Coronary artery (tissue), 2 donors: ENCODE measurements at regions not wholly inside any gene's neighbourhood (a gene's known extent, or its start where the extent isn't known, plus 50 kb on each side); places are given as distances from the start of the nearest gene placed in this dataset.

Source experiments
- DNase-seq: peaks from one replicate; pipeline ENCODE4 v3.0.0-alpha.2; 2017; ENCODE audit warnings: low spot score
- H3K27ac ChIP-seq, 2 donors: fragments of 200-600 bp; sonication (generic); one replicate each; pipeline ENCODE4 v1.5.1; 2016 to 2019
- H3K4me3 ChIP-seq: fragments of 200-600 bp; sonication (generic); 2 replicates; pipeline ENCODE4 v1.5.1; 2016; ENCODE audit warnings: mild to moderate bottlenecking, moderate library complexity
- TF ChIP-seq, protein P1 (sequence below): fragments of 200-600 bp; sonication (generic); IDR thresholded peaks from one replicate; pipeline ENCODE4 v1.5.1; 2019; ENCODE audit warnings: antibody characterized with exemption

DNA sequence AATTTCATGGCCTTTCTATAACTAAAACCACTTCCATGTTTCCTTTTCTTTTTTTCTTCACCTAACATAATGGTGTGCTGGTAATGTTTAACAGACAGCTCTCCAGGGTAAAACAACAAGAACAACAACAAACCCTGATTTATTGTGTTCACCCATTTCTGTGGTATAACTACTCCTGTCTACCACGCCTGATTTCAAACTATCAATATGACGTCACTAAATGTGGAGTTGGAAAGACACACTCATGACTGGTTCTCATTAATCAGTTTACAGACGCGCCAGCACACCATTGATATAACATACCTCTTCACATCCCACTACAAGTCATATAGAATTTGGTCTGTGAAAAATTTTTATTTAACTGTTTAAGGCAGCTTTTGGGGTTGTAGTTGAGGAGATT, 142.9 kb downstream of the ARRDC3 start:
- Histone ChIP-seq H3K4me3 (no peak overlapping the region), H3K27ac (no peak overlapping the region)
- no peak for DNase-seq
- TF ChIP-seq, protein P1, sequence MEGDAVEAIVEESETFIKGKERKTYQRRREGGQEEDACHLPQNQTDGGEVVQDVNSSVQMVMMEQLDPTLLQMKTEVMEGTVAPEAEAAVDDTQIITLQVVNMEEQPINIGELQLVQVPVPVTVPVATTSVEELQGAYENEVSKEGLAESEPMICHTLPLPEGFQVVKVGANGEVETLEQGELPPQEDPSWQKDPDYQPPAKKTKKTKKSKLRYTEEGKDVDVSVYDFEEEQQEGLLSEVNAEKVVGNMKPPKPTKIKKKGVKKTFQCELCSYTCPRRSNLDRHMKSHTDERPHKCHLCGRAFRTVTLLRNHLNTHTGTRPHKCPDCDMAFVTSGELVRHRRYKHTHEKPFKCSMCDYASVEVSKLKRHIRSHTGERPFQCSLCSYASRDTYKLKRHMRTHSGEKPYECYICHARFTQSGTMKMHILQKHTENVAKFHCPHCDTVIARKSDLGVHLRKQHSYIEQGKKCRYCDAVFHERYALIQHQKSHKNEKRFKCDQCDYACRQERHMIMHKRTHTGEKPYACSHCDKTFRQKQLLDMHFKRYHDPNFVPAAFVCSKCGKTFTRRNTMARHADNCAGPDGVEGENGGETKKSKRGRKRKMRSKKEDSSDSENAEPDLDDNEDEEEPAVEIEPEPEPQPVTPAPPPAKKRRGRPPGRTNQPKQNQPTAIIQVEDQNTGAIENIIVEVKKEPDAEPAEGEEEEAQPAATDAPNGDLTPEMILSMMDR: no peak

DNA sequence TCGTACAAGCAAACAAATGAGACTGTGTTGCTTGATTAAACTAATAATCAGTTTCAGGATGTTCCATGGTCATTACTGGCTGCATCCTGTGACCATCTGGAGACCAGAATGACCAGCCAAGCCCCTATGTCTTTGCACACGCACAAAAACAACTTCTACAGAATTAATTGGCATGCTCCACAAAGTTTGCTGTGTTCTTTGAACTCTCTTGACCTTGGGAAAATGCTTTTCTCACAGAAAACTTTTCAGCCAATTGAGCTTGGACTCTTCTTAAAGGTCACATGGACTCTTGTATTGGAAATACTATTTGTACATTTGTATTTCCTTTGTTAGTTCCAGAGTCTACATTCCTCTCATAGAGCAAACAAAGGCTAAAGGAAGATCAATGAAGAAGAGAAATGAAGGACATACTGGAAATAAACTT, 147.8 kb downstream of the ARRDC3 start:
- Histone ChIP-seq H3K27ac (no peak overlapping the region), H3K4me3 (no peak overlapping the region)
- no peak for DNase-seq
- TF ChIP-seq, protein P1: no peak

DNA sequence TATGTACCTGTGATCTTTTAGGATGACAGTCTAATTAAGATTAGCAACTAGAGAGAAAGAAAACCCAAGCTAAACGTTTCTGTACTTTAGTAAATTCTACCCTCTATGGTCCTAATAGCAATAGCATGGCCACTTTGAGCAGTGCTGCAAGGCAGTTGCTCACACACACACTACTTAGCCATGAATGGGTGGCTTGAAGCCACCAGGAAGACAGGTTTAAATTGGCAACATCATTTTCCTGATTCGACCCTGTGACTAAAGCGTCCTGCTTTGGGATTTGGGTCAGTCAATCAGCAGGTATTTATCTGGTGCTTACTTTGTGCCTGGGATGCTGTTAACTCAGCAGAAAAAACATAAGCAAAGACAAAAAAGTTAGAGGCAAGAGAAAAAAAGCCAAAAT, 150.6 kb downstream of the ARRDC3 start:
- TF ChIP-seq, protein P1: no peak
- Histone ChIP-seq H3K4me3 (no peak overlapping the region), H3K27ac (no peak overlapping the region)
- DNase-seq: no peak

DNA sequence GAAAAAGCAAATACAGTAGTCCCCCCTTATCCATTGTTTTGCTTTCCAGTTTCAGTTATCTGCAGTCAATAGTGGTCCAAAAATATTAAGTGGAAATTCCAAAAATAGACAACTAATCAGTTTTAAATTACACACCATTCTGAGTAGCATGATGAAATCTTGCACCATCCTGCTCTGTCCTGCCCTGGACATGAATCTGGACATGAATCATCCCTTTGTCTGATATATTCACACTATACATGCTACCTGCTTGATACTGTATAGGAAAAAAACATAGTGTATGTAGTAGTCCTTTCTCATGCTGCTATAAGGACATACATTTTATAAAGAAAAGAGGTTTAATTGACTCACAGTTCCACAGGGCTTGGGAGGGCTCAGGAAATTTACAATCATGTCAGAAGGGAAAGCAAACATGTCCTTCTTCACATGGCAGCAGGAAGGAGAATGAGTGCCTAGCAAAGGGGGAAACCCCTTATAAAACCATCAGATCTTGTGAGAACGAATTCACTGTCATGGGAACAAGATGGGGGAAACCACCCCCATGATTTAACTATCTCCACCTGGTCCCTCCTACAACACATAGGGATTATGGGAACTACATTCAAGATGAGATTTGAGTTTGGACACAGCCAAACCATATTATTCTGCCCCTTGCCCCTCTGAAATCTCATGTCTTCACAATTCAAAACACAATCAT, 153.9 kb downstream of the ARRDC3 start:
- TF ChIP-seq, protein P1: no peak
- DNase-seq: no peak
- Histone ChIP-seq H3K4me3 (no peak overlapping the region), H3K27ac (no peak overlapping the region)

DNA sequence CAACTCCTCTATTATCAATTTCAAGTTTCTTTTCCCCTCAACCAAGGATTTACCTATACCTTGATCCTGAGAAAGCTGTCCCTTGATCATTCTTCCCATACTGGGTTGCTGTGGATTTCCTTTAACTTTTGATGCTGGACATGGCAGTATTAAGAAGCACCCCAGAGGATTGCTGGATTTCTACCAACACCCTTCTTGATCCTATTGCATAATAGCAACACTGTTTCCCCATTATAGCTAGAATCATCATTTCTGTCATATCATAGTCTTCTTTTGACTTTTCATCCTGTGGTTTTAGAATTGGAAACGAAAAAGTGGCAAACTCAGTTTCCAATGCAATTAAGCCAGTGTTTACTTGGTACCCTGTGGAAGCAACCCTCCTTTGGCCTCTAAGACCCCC, 154.9 kb downstream of the ARRDC3 start:
- no peak for DNase-seq
- Histone ChIP-seq H3K27ac (no peak overlapping the region), H3K4me3 (no peak overlapping the region)
- TF ChIP-seq, protein P1: no peak

DNA sequence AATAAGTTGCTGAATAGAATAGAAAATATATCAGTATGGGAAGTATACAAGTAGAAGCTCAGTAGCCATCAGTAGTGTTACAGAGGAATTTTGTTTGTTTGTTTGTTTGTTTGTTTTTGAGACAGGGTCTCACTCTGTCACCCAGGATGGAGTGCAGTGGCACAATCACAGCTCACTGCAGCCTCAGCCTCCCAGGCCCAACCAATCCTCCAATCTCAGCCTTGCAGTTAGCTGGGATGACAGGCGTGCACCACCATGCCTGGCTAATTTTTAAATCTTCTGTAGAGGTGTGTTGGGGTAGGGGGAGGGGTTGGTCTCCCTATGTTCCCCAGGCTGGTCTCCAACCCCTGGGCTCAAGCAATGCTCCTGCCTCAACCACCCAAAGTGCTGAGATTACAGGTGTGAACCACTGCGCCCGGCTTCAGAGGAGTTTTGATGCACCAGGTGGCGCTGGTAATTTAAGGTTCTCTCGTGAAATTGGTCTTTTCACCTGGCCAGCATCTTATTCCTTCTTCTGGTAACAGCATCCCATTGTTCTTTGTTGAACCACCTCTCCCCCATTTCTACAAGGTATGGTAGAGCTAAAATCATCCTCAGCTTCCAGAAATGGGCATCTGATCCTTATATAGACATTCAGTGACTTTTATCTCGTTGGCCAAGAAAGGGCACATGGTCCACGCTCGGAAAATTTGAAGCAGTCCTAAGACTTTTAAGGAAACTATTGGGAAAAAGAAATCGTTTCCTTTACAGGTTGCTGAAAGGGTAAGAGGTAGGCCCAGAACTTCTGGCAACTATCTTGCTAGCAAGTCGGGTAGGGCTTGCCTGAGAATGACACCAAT, 157.1 kb downstream of the ARRDC3 start:
- DNase-seq: no peak
- TF ChIP-seq, protein P1: no peak
- Histone ChIP-seq H3K4me3 (no peak overlapping the region), H3K27ac (no peak overlapping the region)

DNA sequence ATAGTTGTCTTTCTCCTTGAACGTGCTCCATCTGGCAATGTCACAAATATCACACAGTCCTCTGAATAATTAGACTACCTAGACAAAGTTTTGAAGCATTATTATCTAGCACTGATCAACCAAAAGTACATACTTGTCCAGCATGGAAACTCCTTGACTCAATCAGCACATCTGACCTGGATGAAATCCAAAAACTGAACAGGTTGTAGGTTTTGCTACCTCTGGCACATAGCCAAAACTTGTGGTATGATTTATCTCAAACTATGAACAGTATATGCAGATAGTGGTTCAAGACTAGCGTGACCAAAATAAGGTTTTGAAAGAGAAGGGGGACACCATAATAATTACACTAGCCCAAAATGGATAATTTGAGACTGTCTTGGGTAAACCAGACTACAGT, 158.1 kb downstream of the ARRDC3 start:
- TF ChIP-seq, protein P1: no peak
- no peak overlapping the region for H3K4me3 ChIP-seq
- no peak for DNase-seq
- H3K27ac ChIP-seq: no peak overlapping the region
